H1 (cell line): ENCODE measurements at regions not wholly inside any gene's neighbourhood (a gene's known extent, or its start where the extent isn't known, plus 50 kb on each side); places are given as distances from the start of the nearest gene placed in this dataset.

Experiments
- CTCF ChIA-PET: fragments of 300-600 bp; sonication (Branson Sonifier 250); formaldehyde crosslinking; loops from one replicate; lab custom pipeline; 2021; ENCODE audit not compliant: partially characterized antibody; lab: Charles Lee
- POLR2A ChIA-PET: fragments of 300-600 bp; sonication (Branson Sonifier 250); formaldehyde crosslinking; loops from one replicate; lab custom pipeline; 2021; ENCODE audit warnings: inconsistent platforms; ENCODE audit not compliant: partially characterized antibody; lab: Charles Lee
- DNase-seq, 2 experiments: peaks; one replicate each; pipeline versions ENCODE4 v3.0.0 to v3.0.0-alpha.2; 2010 to 2022; ENCODE audit warnings: low spot score in 2 of 2, low read depth in 1 of 2, mixed read lengths in 1 of 2
- FAIRE-seq: peaks from 2 replicates; lab custom pipeline; 2011; peaks lifted over from hg19 to GRCh38; lab: Jason Lieb, UNC
- H2AFZ ChIP-seq: 2 replicates; pipeline ENCODE4 v1.8.1; 2012; ENCODE audit warnings: low read length, inconsistent platforms
- H2AK5ac ChIP-seq: 2 replicates; pipeline ENCODE4 v1.6.1; 2013; ENCODE audit warnings: low read depth, low read length
- H2BK120ac ChIP-seq: replicated peaks from 2 replicates; pipeline ENCODE3; 2013; ENCODE audit warnings: low read depth, low read length, inconsistent platforms
- H2BK12ac ChIP-seq: 2 replicates; pipeline ENCODE4 v1.6.1; 2013; ENCODE audit warnings: low read depth, low read length
- H2BK15ac ChIP-seq: 2 replicates; pipeline ENCODE4 v1.6.1; 2013; ENCODE audit warnings: low read length
- H2BK20ac ChIP-seq: 2 replicates; pipeline ENCODE4 v1.6.1; 2013; ENCODE audit warnings: low read length
- H2BK5ac ChIP-seq: 2 replicates; pipeline ENCODE4 v1.6.1; 2013; ENCODE audit warnings: low read depth, low read length
- H3K14ac ChIP-seq: 2 replicates; pipeline ENCODE4 v1.6.1; 2013; ENCODE audit warnings: inconsistent platforms; ENCODE audit not compliant: insufficient read length
- H3K18ac ChIP-seq: 2 replicates; pipeline ENCODE4 v1.6.1; 2013; ENCODE audit warnings: low read length; ENCODE audit errors: extremely low read depth
- H3K23ac ChIP-seq: 2 replicates; pipeline ENCODE4 v1.6.1; 2013; ENCODE audit warnings: inconsistent platforms; ENCODE audit not compliant: insufficient read length
- H3K23me2 ChIP-seq: 2 replicates; pipeline ENCODE4 v1.6.1; 2013; ENCODE audit warnings: low read depth, low read length
- H3K27ac ChIP-seq: 2 replicates; pipeline ENCODE4 v1.6.1; 2011; ENCODE audit warnings: low read depth, low read length, inconsistent platforms
- H3K27me3 ChIP-seq, 4 experiments: replicated peaks in 1 of 4; 1 replicate in 1 of 4; 2 replicates in 3 of 4; pipeline versions ENCODE4 v1.6.1 to v1.8.1; 2011 to 2013; ENCODE audit warnings: low read length in 3 of 4, mild to moderate bottlenecking in 3 of 4, inconsistent platforms in 2 of 4, mixed read lengths in 2 of 4, moderate library complexity in 1 of 4; ENCODE audit not compliant: control insufficient read depth in 3 of 4, insufficient read depth in 3 of 4; ENCODE audit errors: extremely low read depth in 1 of 4
- H3K36me3 ChIP-seq, 4 experiments: 2 replicates each; pipeline versions ENCODE4 v1.6.1 to v1.8.1; 2011 to 2013; ENCODE audit warnings: mild to moderate bottlenecking in 4 of 4, low read length in 3 of 4, moderate library complexity in 2 of 4, control low read depth in 1 of 4, inconsistent platforms in 1 of 4; ENCODE audit not compliant: insufficient read depth in 4 of 4, control insufficient read depth in 2 of 4
- H3K4ac ChIP-seq: replicated peaks from 2 replicates; pipeline ENCODE3; 2013; ENCODE audit warnings: low read length, low read depth, mixed read lengths, inconsistent platforms; ENCODE audit not compliant: insufficient read length
- H3K4me1 ChIP-seq, 4 experiments: replicated peaks in 1 of 4; 1 replicate in 1 of 4; 2 replicates in 3 of 4; pipeline versions ENCODE4 v1.6.1 to v1.8.1; 2011 to 2013; ENCODE audit warnings: low read length in 3 of 4, inconsistent platforms in 2 of 4, mixed read lengths in 1 of 4; ENCODE audit not compliant: insufficient read depth in 4 of 4, control insufficient read depth in 3 of 4
- H3K4me2 ChIP-seq, 2 experiments: 2 replicates each; pipeline versions ENCODE4 v1.6.1 to v1.8.1; 2011 to 2013; ENCODE audit warnings: low read depth in 2 of 2, low read length in 2 of 2, control low read depth in 1 of 2, inconsistent platforms in 1 of 2, mild to moderate bottlenecking in 1 of 2; ENCODE audit not compliant: insufficient read depth in 1 of 2
- H3K4me3 ChIP-seq, 4 experiments: fragments of 200-600, 300-600 bp in 1 of 4; sonication (generic), shearing (Covaris generic), sonication (Bioruptor Twin) in 1 of 4; 2 replicates each; pipeline versions ENCODE4 v1.5.1 to v1.8.1; 2011 to 2016; ENCODE audit warnings: low read length in 4 of 4, low read depth in 3 of 4, control low read depth in 2 of 4, inconsistent platforms in 2 of 4, mild to moderate bottlenecking in 2 of 4, mixed read lengths in 1 of 4, moderate library complexity in 1 of 4; ENCODE audit not compliant: insufficient read depth in 2 of 4; ENCODE audit errors: extremely low read depth in 1 of 4
- H3K56ac ChIP-seq: replicated peaks from 2 replicates; pipeline ENCODE3; 2013; ENCODE audit warnings: low read depth, mild to moderate bottlenecking, mixed read lengths, low read length, inconsistent platforms; ENCODE audit not compliant: insufficient read length
- H3K79me1 ChIP-seq: 2 replicates; pipeline ENCODE4 v1.6.1; 2013; ENCODE audit warnings: low read depth, low read length, control low read depth
- H3K79me2 ChIP-seq, 2 experiments: 2 replicates each; pipeline versions ENCODE4 v1.6.1 to v1.8.1; 2012 to 2013; ENCODE audit warnings: low read length in 2 of 2, mild to moderate bottlenecking in 2 of 2, inconsistent platforms in 1 of 2; ENCODE audit not compliant: insufficient read depth in 2 of 2, control insufficient read depth in 1 of 2
- H3K9ac ChIP-seq, 4 experiments: replicated peaks in 1 of 4; 1 replicate in 1 of 4; 2 replicates in 3 of 4; pipeline versions ENCODE4 v1.6.1 to v1.8.1; 2011 to 2013; ENCODE audit warnings: low read depth in 3 of 4, low read length in 3 of 4, control low read depth in 2 of 4, mild to moderate bottlenecking in 2 of 4, moderate library complexity in 2 of 4, inconsistent platforms in 1 of 4; ENCODE audit errors: extremely low read depth in 1 of 4
- H3K9me3 ChIP-seq, 2 experiments: 2 replicates each; pipeline versions ENCODE4 v1.6.1 to v1.8.1; 2012 to 2013; ENCODE audit warnings: mild to moderate bottlenecking in 2 of 2, moderate library complexity in 2 of 2, control low read depth in 1 of 2, inconsistent platforms in 1 of 2, low read depth in 1 of 2, low read length in 1 of 2, mixed read lengths in 1 of 2; ENCODE audit not compliant: insufficient read depth in 2 of 2
- H4K20me1 ChIP-seq, 2 experiments: replicated peaks in 1 of 2; 2 replicates each; pipeline versions ENCODE3 to v1.8.1; 2011 to 2013; ENCODE audit warnings: inconsistent platforms in 2 of 2, low read length in 2 of 2, mild to moderate bottlenecking in 1 of 2; ENCODE audit not compliant: insufficient read depth in 2 of 2, control insufficient read depth in 1 of 2
- H4K5ac ChIP-seq: 2 replicates; pipeline ENCODE4 v1.6.1; 2013; ENCODE audit warnings: low read length, low read depth, mixed read lengths, inconsistent platforms; ENCODE audit not compliant: insufficient read length
- H4K8ac ChIP-seq: 2 replicates; pipeline ENCODE4 v1.8.0; 2013; ENCODE audit warnings: mild to moderate bottlenecking, moderate library complexity, low read length, inconsistent platforms; ENCODE audit not compliant: insufficient read depth; ENCODE audit errors: extremely low read depth
- H4K91ac ChIP-seq: replicated peaks from 2 replicates; pipeline ENCODE3; 2013; ENCODE audit warnings: low read length, mixed read lengths, inconsistent platforms; ENCODE audit not compliant: insufficient read length
- EP300 ChIP-seq, 2 experiments: IDR thresholded peaks; 1 replicate in 1 of 2; 2 replicates in 1 of 2; pipeline ENCODE4 v1.6.1; 2011 to 2012; ENCODE audit warnings: low read depth in 2 of 2, low read length in 2 of 2, mild to moderate bottlenecking in 2 of 2, borderline replicate concordance in 1 of 2, inconsistent platforms in 1 of 2, moderate library complexity in 1 of 2
- JUN ChIP-seq: IDR thresholded peaks from 2 replicates; pipeline ENCODE4 v1.6.1; 2011; ENCODE audit warnings: low read depth, mild to moderate bottlenecking, improper control_type of control experiment, low read length
- MAX ChIP-seq: IDR thresholded peaks from 2 replicates; pipeline ENCODE4 v1.6.1; 2012; ENCODE audit warnings: inconsistent platforms
- NANOG ChIP-seq: IDR thresholded peaks from 2 replicates; pipeline ENCODE4 v1.6.1; 2011; ENCODE audit warnings: low read length, low read depth, mild to moderate bottlenecking, inconsistent platforms; ENCODE audit not compliant: insufficient read depth, poor library complexity, severe bottlenecking
- RAD21 ChIP-seq, 2 experiments: IDR thresholded peaks in 1 of 2; conservative IDR thresholded peaks in 1 of 2; 2 replicates each; pipeline ENCODE4 v1.6.1; 2011; ENCODE audit warnings: low read depth in 2 of 2, low read length in 2 of 2, improper control_type of control experiment in 1 of 2, inconsistent platforms in 1 of 2, mild to moderate bottlenecking in 1 of 2, moderate library complexity in 1 of 2
- RNF2 ChIP-seq: fragments of 200-900, 300-1000 bp; sonication (generic); IDR thresholded peaks from 2 replicates; pipeline ENCODE4 v1.7.1; 2016; ENCODE audit warnings: borderline replicate concordance, low read depth, mild to moderate bottlenecking, antibody characterized with exemption, low read length; ENCODE audit not compliant: poor library complexity, severe bottlenecking; ENCODE audit errors: missing control alignments
- SP2 ChIP-seq: IDR thresholded peaks from 2 replicates; pipeline ENCODE4 v1.6.1; 2012; ENCODE audit warnings: mild to moderate bottlenecking, low read length, inconsistent platforms
- TEAD4 ChIP-seq: IDR thresholded peaks from 2 replicates; pipeline ENCODE4 v1.6.1; 2012; ENCODE audit warnings: low read depth, low read length, inconsistent platforms, mixed read lengths
- WGBS, 2 experiments: shearing (Covaris generic) in 1 of 2; methylation state at CpG; one replicate each; pipeline versions ENCODE4 v1.1.6 to v1.1.7; 2013 to 2015; ENCODE audit warnings: low lambda C conversion rate in 2 of 2, mixed read lengths in 2 of 2, inconsistent platforms in 1 of 2, low coverage in 1 of 2, missing lambda C conversion rate in 1 of 2; ENCODE audit not compliant: insufficient replicate concordance in 2 of 2, insufficient coverage in 1 of 2, insufficient read length in 1 of 2; ENCODE audit errors: extremely low coverage in 1 of 2, missing lambda C conversion rate in 1 of 2; 5-methylcytosine and 5-hydroxymethylcytosine counted together

- 91% methylated on average over 2 of the region's 2 CpGs; no CpG with 5 or more reads in 1 of the 2 experiments for WGBS, 2 experiments
- H3K23ac ChIP-seq, result no peak overlapping the region
- H2BK5ac ChIP-seq, result no peak overlapping the region
- H2BK12ac ChIP-seq, result no peak overlapping the region
- H3K27ac ChIP-seq, result no peak overlapping the region
- no peak overlapping the region for H2BK20ac ChIP-seq
- no peaks in the 10 kb centered on the region for H3K79me1 ChIP-seq
- no peaks in the 10 kb centered on the region for H3K27me3 ChIP-seq
- no peak overlapping the region for H3K56ac ChIP-seq
- no peak overlapping the region for H2AK5ac ChIP-seq
- no peak overlapping the region for H3K14ac ChIP-seq
- H3K9ac ChIP-seq, result no peak overlapping the region
- ChIA-PET CTCF (interaction anchor here (1.5 to 8.5 kb wide), 4 partner anchors 14 to 136 kb away, joined by 4 to 226 read pairs (median 72); no protein-coding TSS in a partner anchor), POLR2A (no interaction called here)
- no peak overlapping the region for H4K8ac ChIP-seq
- H4K91ac ChIP-seq, result no peak overlapping the region
- H3K4me3 ChIP-seq, result no peak overlapping the region
- H2BK120ac ChIP-seq, result no peak overlapping the region
- no peak overlapping the region for H2BK15ac ChIP-seq
- H3K4ac ChIP-seq, result no peak overlapping the region
- no peaks in the 10 kb centered on the region for H3K79me2 ChIP-seq
- DNase-seq (no peak), FAIRE-seq (no peak)
- H4K5ac ChIP-seq, result no peak overlapping the region
- H2AFZ ChIP-seq, result no peak overlapping the region
- no peaks in the 10 kb centered on the region for H3K9me3 ChIP-seq
- peaks cover 6% of the 10 kb centered on the region; the same call in 1 of the 2 replicates for H3K23me2 ChIP-seq
- H3K4me1 ChIP-seq, result peaks cover 0 to 3% (median 1%) of the 10 kb centered on the region in 4 experiments; a peak in 1 of 7 replicates
- no peak overlapping the region for H3K18ac ChIP-seq
- H4K20me1 ChIP-seq, result peaks cover 0 to 4% of the 10 kb centered on the region in 2 experiments
- no peak overlapping the region for H3K4me2 ChIP-seq
- H3K36me3 ChIP-seq, result no peaks in the 10 kb centered on the region
- TF ChIP-seq NANOG (no peak), RNF2 (no peak), SP2 (no peak), JUN (no peak), RAD21 (IDR thresholded peaks at IDR 0.05 in 1 of 2, conservative IDR thresholded peaks at IDR 0.05 in 1 of 2; ENCODE audit: low read depth in 2 of 2, low read length in 2 of 2) (no peak), TEAD4 (no peak), EP300 (IDR thresholded peaks at IDR 0.05; ENCODE audit: borderline replicate concordance in 1 of 2, low read depth in 2 of 2, low read length in 2 of 2) (no peak), MAX (no peak)
These were observed 54.9 kb upstream of the ACP3 start for GRCh38 chr3:132262305-132262704.
